Caco-2 (cell line): ENCODE measurements at regions not wholly inside any gene's neighbourhood (a gene's known extent, or its start where the extent isn't known, plus 50 kb on each side); places are given as distances from the start of the nearest gene placed in this dataset.

ENCODE experiments used
- BruUV-seq: library from RNA; stranded (reverse); fragments of 400-500 nt; replicated peaks from 2 replicates; lab custom pipeline; 2021; lab: Mats Ljungman, UMichigan
- CTCF ChIA-PET: fragments of 300-600 bp; sonication (Branson Sonifier 250); formaldehyde crosslinking; loops from one replicate; lab custom pipeline; 2022; ENCODE audit warnings: antibody characterized with exemption; lab: Charles Lee
- POLR2A ChIA-PET: fragments of 300-600 bp; sonication (Branson Sonifier 250); formaldehyde crosslinking; loops from one replicate; lab custom pipeline; 2022; ENCODE audit warnings: antibody characterized with exemption; lab: Charles Lee
- DNase-seq, 2 experiments: peaks; one replicate each; pipeline versions ENCODE4 v3.0.0 to v3.0.0-alpha.2; 2020 to 2022
- H3K27me3 ChIP-seq: replicated peaks from 2 replicates; pipeline ENCODE4 v1.6.0; 2011; ENCODE audit warnings: low read length; ENCODE audit not compliant: control insufficient read depth, insufficient read depth
- H3K36me3 ChIP-seq: 2 replicates; pipeline ENCODE4 v1.5.1; 2011; ENCODE audit warnings: low read length; ENCODE audit not compliant: control insufficient read depth, insufficient read depth
- H3K4me1 ChIP-seq: fragments of 250-450 bp; sonication (Bioruptor Pico); 2 replicates; pipeline ENCODE4 v1.5.1; 2020; ENCODE audit warnings: mild to moderate bottlenecking
- H3K4me3 ChIP-seq: 2 replicates; pipeline ENCODE4 v1.5.1; 2011; ENCODE audit warnings: low read depth, mild to moderate bottlenecking, control low read depth, low read length
- H3K9me3 ChIP-seq: fragments of 250-450 bp; sonication (Bioruptor Pico); 2 replicates; pipeline ENCODE4 v1.5.1; 2020; ENCODE audit warnings: mild to moderate bottlenecking, moderate library complexity
- H3K27ac Mint-ChIP-seq: one replicate; pipeline ENCODE4 v1.8.0; 2022; ENCODE audit warnings: mixed read lengths; ENCODE audit not compliant: unreplicated experiment
- H3K27me3 Mint-ChIP-seq: one replicate; pipeline ENCODE4 v1.8.0; 2022; ENCODE audit warnings: mixed read lengths; ENCODE audit not compliant: insufficient read depth, unreplicated experiment
- H3K36me3 Mint-ChIP-seq: one replicate; pipeline ENCODE4 v1.8.0; 2022; ENCODE audit warnings: mild to moderate bottlenecking, mixed read lengths; ENCODE audit not compliant: insufficient read depth, unreplicated experiment
- H3K4me1 Mint-ChIP-seq: one replicate; pipeline ENCODE4 v1.8.0; 2022; ENCODE audit warnings: low read depth, mixed read lengths; ENCODE audit not compliant: unreplicated experiment
- H3K4me3 Mint-ChIP-seq: one replicate; pipeline ENCODE4 v1.8.0; 2022; ENCODE audit warnings: mild to moderate bottlenecking, moderate library complexity, mixed read lengths; ENCODE audit not compliant: unreplicated experiment
- H3K9me3 Mint-ChIP-seq: one replicate; pipeline ENCODE4 v1.8.0; 2022; ENCODE audit warnings: mixed read lengths; ENCODE audit not compliant: unreplicated experiment
- intact Hi-C: fragments of 100-400 bp; cut with micrococcal nuclease; formaldehyde crosslinking; loops from one replicate; pipeline ENCODE4 v1.10.0; 2022; ENCODE audit not compliant: unreplicated experiment
- TF ChIP-seq, protein P1 (sequence below), 2 experiments: fragments of 200-600 bp in 1 of 2; IDR thresholded peaks; 1 replicate in 1 of 2; 2 replicates in 1 of 2; pipeline versions ENCODE4 v1.5.1 to v1.8.0; 2011 to 2022; ENCODE audit warnings: antibody characterized with exemption in 1 of 2, control low read depth in 1 of 2, inconsistent platforms in 1 of 2, low read depth in 1 of 2, low read length in 1 of 2, mild to moderate bottlenecking in 1 of 2, moderate library complexity in 1 of 2; ENCODE audit not compliant: insufficient read depth in 1 of 2, severe bottlenecking in 1 of 2, unreplicated experiment in 1 of 2

- Mint-ChIP-seq H3K4me3 (no peak overlapping the region), H3K4me1 (no peaks in the 10 kb centered on the region), H3K27ac (no peak overlapping the region), H3K27me3 (peaks cover 13% of the 10 kb centered on the region), H3K36me3 (no peaks in the 10 kb centered on the region), H3K9me3 (no peaks in the 10 kb centered on the region)
- TF ChIP-seq, protein P1, sequence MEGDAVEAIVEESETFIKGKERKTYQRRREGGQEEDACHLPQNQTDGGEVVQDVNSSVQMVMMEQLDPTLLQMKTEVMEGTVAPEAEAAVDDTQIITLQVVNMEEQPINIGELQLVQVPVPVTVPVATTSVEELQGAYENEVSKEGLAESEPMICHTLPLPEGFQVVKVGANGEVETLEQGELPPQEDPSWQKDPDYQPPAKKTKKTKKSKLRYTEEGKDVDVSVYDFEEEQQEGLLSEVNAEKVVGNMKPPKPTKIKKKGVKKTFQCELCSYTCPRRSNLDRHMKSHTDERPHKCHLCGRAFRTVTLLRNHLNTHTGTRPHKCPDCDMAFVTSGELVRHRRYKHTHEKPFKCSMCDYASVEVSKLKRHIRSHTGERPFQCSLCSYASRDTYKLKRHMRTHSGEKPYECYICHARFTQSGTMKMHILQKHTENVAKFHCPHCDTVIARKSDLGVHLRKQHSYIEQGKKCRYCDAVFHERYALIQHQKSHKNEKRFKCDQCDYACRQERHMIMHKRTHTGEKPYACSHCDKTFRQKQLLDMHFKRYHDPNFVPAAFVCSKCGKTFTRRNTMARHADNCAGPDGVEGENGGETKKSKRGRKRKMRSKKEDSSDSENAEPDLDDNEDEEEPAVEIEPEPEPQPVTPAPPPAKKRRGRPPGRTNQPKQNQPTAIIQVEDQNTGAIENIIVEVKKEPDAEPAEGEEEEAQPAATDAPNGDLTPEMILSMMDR (IDR thresholded peaks at IDR 0.05; ENCODE audit: insufficient read depth in 1 of 2, low read depth in 1 of 2, low read length in 1 of 2, severe bottlenecking in 1 of 2, unreplicated experiment in 1 of 2), result no peak
- ChIA-PET POLR2A (no interaction called here), CTCF (no interaction called here)
- no peak overlapping the region for H3K4me3 ChIP-seq
- H3K27me3 ChIP-seq, result no peaks in the 10 kb centered on the region
- no peaks in the 10 kb centered on the region for H3K9me3 ChIP-seq
- intact Hi-C loops, result no loop called here
- no TSS peak for BruUV-seq
- no peaks in the 10 kb centered on the region for H3K36me3 ChIP-seq
- no peaks in the 10 kb centered on the region for H3K4me1 ChIP-seq
- no peak for DNase-seq
Observed at GRCh38 chr2:220318508-220318907, 691.1 kb downstream of the SLC4A3 start.

DNA sequence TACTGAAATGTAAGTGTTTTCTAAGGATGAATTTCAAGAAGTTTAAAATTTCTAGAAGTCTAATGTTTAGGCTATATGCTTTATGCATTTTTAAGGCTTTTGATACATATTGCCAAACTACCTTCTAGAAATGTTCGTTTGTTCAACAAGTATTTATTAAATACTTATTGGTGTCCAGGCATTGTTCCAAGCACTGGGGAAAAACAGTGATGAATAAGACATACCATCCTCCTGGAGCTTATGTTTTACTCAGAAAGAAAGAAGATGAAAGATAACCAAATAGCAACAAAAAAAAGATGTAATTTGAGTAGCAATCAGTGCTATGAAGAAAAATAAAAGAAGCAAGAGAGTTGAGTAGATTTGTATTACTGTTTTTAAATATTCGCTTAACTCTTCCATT is 692.9 kb downstream of the SLC4A3 start:
- intact Hi-C loops, result no loop called here
- peaks cover 8% of the 10 kb centered on the region for H3K27me3 Mint-ChIP-seq
- Histone ChIP-seq H3K36me3 (no peaks in the 10 kb centered on the region), H3K4me1 (no peaks in the 10 kb centered on the region), H3K27me3 (no peaks in the 10 kb centered on the region), H3K9me3 (no peaks in the 10 kb centered on the region), H3K4me3 (no peak overlapping the region)
- H3K4me3 Mint-ChIP-seq, result no peak overlapping the region
- H3K9me3 Mint-ChIP-seq, result no peaks in the 10 kb centered on the region
- DNase-seq, result no peak
- H3K27ac Mint-ChIP-seq, result no peak overlapping the region
- BruUV-seq, result no TSS peak
- TF ChIP-seq, protein P1 (IDR thresholded peaks at IDR 0.05; ENCODE audit: insufficient read depth in 1 of 2, low read depth in 1 of 2, low read length in 1 of 2, severe bottlenecking in 1 of 2, unreplicated experiment in 1 of 2), result no peak
- ChIA-PET POLR2A (no interaction called here), CTCF (no interaction called here)
- H3K36me3 Mint-ChIP-seq, result no peaks in the 10 kb centered on the region
- H3K4me1 Mint-ChIP-seq, result no peaks in the 10 kb centered on the region

DNA sequence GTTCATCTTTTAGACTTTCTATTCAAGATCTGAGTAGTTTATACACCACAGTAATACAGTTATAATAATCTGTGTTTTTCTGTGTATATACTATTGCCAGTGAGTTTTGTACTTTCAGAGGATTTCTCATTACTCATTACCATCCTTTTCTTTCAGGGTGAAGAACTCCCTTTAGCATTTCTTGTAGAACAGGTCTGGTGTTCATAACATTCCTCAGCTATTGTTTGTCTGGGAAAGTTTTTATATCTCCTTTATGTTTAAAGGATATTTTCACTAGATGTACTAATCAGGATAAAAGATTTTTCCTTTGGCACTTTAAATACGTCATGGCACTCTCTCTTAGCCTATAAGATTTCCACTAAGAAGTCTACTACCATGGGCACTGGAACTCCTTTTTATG is 705.5 kb downstream of the SLC4A3 start:
- BruUV-seq, result no TSS peak
- H3K9me3 ChIP-seq, result no peaks in the 10 kb centered on the region
- Mint-ChIP-seq H3K27ac (no peak overlapping the region), H3K36me3 (no peaks in the 10 kb centered on the region), H3K27me3 (peaks cover 3% of the 10 kb centered on the region), H3K4me3 (no peak overlapping the region), H3K9me3 (peaks cover 24% of the 10 kb centered on the region), H3K4me1 (no peaks in the 10 kb centered on the region)
- H3K4me3 ChIP-seq, result no peak overlapping the region
- CTCF ChIA-PET, result no interaction called here
- no peaks in the 10 kb centered on the region for H3K36me3 ChIP-seq
- TF ChIP-seq, protein P1 (IDR thresholded peaks at IDR 0.05; ENCODE audit: insufficient read depth in 1 of 2, low read depth in 1 of 2, low read length in 1 of 2, severe bottlenecking in 1 of 2, unreplicated experiment in 1 of 2), result no peak
- intact Hi-C loops, result no loop called here
- no peaks in the 10 kb centered on the region for H3K4me1 ChIP-seq
- DNase-seq, result no peak
- POLR2A ChIA-PET, result no interaction called here
- H3K27me3 ChIP-seq, result no peaks in the 10 kb centered on the region
